Activated T-cell treated with anti-CD3 and anti-CD28 coated beads, Interleukin-2, amount 50 U/mL, for 24 hours (primary cell): ENCODE measurements at regions not wholly inside any gene's neighbourhood (a gene's known extent, or its start where the extent isn't known, plus 50 kb on each side); places are given as distances from the start of the nearest gene placed in this dataset.
"Not testable (repeated sequence)": the region's sequence is repeated elsewhere in the genome, so short reads cannot be mapped to it uniquely, and the experiment has no call there.

Source experiments
- DNase-seq: peaks from one replicate; pipeline ENCODE4 v3.0.0-alpha.2; 2020
- H3K27ac Mint-ChIP-seq: 2 replicates; pipeline ENCODE4 v1.8.0; 2020; ENCODE audit warnings: mild to moderate bottlenecking, mixed read lengths
- H3K27me3 Mint-ChIP-seq: 2 replicates; pipeline ENCODE4 v1.8.0; 2020; ENCODE audit warnings: mixed read lengths
- H3K36me3 Mint-ChIP-seq: 2 replicates; pipeline ENCODE4 v1.8.0; 2020; ENCODE audit warnings: low read depth, mixed read lengths
- H3K4me1 Mint-ChIP-seq: 2 replicates; pipeline ENCODE4 v1.8.0; 2020; ENCODE audit warnings: low read depth, mixed read lengths
- H3K4me3 Mint-ChIP-seq: 2 replicates; pipeline ENCODE4 v1.8.0; 2020; ENCODE audit warnings: mild to moderate bottlenecking, moderate library complexity, mixed read lengths
- H3K9me3 Mint-ChIP-seq: 2 replicates; pipeline ENCODE4 v1.8.0; 2020; ENCODE audit warnings: mixed read lengths

DNA sequence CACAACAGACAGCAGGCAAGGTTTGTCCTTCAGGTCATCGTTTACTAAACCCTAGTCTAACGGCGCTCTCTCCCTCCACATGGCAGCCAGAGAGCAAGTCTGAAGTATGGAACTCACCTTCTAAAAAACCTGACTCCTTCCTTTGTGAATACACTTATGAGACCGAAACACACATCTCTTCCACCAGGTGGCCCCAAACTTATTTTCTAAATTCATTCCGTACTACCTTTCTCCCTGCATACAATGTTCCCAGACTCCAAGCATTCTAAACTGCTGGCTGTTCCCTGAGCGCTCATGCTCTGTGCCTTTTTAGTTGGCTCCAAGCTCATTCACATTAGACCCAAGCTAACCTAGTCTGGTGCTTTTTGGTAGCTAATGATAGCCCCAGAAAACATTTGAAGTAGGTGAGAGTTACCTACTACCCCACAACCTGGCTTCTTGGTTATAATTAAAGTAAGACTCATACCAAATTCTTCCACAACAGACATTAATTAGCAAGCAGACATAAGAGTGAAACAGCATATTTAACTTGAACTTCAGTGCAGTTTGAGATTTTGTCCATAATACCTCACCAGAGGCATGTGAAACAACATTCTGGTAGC is 67.6 kb upstream of the DCLK2 start:
- H3K4me1 Mint-ChIP-seq, result no peaks in the 10 kb centered on the region
- no peak overlapping the region for H3K4me3 Mint-ChIP-seq
- H3K9me3 Mint-ChIP-seq, result no peaks in the 10 kb centered on the region
- H3K27ac Mint-ChIP-seq, result no peak overlapping the region
- H3K27me3 Mint-ChIP-seq, result peaks cover 22% of the 10 kb centered on the region
- DNase-seq, result no peak
- no peaks in the 10 kb centered on the region for H3K36me3 Mint-ChIP-seq

DNA sequence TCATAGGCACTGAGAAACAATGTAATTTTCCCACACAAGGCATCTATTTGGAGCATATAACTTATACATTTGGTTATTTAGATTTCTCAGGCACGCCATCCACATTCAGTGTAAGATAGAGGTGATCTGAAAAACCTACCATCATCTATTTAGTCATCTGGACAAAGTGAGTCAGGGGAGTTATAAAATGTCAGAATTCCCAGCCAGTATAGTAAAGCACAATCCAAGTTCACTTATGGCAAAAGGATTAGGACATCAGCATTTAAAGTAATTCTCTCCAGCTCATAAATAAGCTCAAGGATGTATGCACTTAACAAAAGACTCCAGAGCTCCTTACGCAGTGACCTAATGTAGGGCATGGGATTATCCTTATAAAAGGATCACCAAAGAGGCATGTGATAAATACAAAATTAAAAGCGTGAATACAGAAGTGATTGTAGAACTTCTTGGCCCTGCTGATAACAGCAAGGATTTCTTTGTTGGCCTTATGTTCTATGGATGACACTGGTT is 65.3 kb upstream of the DCLK2 start:
- H3K27ac Mint-ChIP-seq, result no peak overlapping the region

DNA sequence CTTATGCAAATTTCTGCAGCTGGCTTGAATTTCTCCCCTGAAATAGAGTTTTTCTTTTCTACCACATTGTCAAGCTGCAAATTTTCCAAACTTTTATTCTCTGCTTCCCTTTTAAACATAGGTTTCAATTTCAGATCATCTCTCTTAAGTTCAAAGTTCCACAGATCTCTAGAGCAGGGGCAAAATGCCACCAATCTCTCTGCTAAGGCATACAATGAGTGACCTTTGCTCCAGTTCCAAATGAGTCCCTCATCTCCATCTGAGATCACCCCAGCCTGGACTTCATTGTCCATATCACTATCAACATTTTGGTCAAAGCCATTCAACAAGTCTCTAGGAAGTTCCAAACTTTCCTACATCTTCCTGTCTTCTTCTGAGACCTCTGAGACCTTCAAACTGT is 62.3 kb upstream of the DCLK2 start:
- H3K4me3 Mint-ChIP-seq, H3K36me3 Mint-ChIP-seq, DNase-seq, H3K27ac Mint-ChIP-seq, H3K4me1 Mint-ChIP-seq, H3K9me3 Mint-ChIP-seq: not testable (repeated sequence)
- H3K27me3 Mint-ChIP-seq, result peaks cover 24% of the 10 kb centered on the region

More for the DNA sequence above, 65.3 kb upstream of the DCLK2 start:
- Mint-ChIP-seq H3K27me3 (peaks cover 23% of the 10 kb centered on the region), H3K4me1 (no peaks in the 10 kb centered on the region), H3K9me3 (no peaks in the 10 kb centered on the region), H3K4me3 (no peak overlapping the region), H3K36me3 (no peaks in the 10 kb centered on the region)
- no peak for DNase-seq

DNA sequence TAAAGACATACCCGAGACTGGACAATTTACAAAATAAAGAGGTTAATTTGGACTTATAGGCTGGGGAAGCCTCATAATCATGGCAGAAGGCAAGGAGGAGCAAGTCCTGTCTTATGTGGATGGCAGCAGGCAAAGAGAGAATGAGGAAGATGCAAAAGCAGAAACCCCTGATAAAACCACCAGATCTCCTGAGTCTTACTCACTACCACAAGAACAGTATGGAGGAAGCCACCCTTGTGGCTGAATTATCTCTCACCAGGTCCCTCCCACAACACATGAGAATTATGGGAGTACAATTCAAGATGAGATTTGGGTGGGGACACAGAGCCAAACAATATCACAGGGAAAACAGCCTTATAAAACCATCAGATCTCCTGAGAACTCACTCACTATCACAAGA is 61.6 kb upstream of the DCLK2 start:
- H3K4me3 Mint-ChIP-seq, H3K9me3 Mint-ChIP-seq, H3K36me3 Mint-ChIP-seq, H3K27ac Mint-ChIP-seq, H3K4me1 Mint-ChIP-seq, DNase-seq: not testable (repeated sequence)
- peaks cover 24% of the 10 kb centered on the region for H3K27me3 Mint-ChIP-seq

DNA sequence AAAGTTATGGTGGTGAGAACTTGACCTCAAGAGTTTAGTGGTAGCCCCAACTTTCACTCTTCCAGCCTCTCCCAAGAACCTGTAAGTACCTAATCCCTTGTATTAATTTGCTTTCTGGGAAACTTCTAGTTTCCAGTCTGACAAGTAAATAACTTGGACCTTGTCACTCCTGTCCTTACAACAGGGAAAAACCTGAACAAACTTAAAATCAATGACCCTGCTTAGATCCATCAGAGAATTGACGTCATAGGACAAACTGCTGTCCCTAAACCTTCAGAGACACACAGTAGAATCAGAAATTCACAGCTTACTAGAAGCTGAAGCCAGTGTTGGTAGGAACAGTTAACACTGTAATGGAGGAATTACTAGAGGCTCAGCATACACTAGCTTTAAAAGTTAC is 60.0 kb upstream of the DCLK2 start:
- no peaks in the 10 kb centered on the region for H3K9me3 Mint-ChIP-seq
- H3K27me3 Mint-ChIP-seq, result peaks cover 34% of the 10 kb centered on the region
- no peak for DNase-seq
- H3K36me3 Mint-ChIP-seq, result no peaks in the 10 kb centered on the region
- no peaks in the 10 kb centered on the region for H3K4me1 Mint-ChIP-seq
- H3K27ac Mint-ChIP-seq, result no peak overlapping the region
- no peak overlapping the region for H3K4me3 Mint-ChIP-seq

DNA sequence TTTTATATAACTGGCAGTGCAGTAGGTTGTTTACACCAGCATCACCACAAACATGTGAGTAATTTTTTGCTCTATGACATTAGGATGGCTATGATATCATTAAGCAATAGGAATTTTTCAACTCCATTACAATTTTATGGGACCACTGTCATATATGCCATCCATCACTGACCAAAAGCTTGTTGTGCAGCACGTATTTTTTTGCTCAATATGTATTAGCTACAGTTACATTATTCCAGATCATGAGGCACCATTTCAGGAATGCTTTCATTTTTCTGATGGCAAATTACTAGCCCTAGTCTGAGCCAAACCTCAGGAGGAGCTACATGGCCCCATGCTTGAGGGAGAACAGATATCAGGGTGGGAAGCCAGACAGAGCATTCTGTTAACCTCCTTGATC is 56.8 kb upstream of the DCLK2 start:
- H3K4me3 Mint-ChIP-seq, result no peak overlapping the region
- DNase-seq, result no peak
- H3K27me3 Mint-ChIP-seq, result peaks cover 25% of the 10 kb centered on the region
- H3K27ac Mint-ChIP-seq, result no peak overlapping the region
- H3K9me3 Mint-ChIP-seq, result peaks cover 6% of the 10 kb centered on the region
- H3K4me1 Mint-ChIP-seq, result no peaks in the 10 kb centered on the region
- no peaks in the 10 kb centered on the region for H3K36me3 Mint-ChIP-seq

DNA sequence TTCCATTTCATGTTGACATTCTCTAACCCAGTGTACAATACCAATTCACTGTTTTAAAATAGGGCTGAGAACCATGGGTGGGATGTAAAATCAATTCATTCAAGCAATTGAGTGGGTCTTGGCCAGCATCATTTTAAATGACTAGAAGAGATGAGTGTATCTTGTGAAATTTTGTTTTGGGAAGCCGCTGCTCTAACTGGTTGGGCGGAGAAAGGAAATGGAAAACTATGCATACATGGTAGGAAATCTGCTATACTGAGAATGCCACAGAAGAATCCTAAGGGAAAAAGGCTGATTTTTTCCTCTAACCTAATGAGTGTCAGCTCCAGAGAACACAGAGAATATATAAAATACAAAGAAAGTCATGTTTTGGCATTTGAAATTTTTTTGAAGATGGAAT is 54.8 kb upstream of the DCLK2 start:
- DNase-seq, result no peak
- Mint-ChIP-seq H3K27me3 (peaks cover 16% of the 10 kb centered on the region), H3K36me3 (no peaks in the 10 kb centered on the region), H3K9me3 (peaks cover 19% of the 10 kb centered on the region), H3K4me1 (no peaks in the 10 kb centered on the region), H3K4me3 (no peak overlapping the region), H3K27ac (no peak overlapping the region)

DNA sequence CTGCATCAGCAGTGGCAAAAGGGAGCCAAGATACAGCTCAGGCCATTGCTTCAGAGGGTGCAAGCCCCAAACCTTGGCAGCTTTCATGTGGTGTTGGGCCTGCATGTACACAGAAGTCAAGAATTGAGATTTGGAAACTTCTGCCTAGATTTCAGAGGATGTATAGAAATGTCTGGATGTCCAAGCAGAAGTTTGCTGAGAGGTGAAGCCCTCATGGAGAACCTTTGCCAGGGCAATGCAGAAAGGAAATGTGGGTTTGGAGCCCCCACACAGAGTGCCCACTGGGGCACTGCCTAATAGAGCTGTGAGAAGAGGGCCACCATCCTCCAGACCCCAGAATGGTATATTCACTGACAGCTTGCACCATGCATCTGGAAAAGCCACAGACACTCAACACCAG is 51.3 kb upstream of the DCLK2 start:
- Mint-ChIP-seq H3K9me3 (peaks cover 19% of the 10 kb centered on the region), H3K27me3 (peaks cover 21% of the 10 kb centered on the region)
- H3K4me1 Mint-ChIP-seq, DNase-seq, H3K36me3 Mint-ChIP-seq, H3K4me3 Mint-ChIP-seq, H3K27ac Mint-ChIP-seq: not testable (repeated sequence)
